GM10266 (cell line): ENCODE measurements at regions not wholly inside any gene's neighbourhood (a gene's known extent, or its start where the extent isn't known, plus 50 kb on each side); places are given as distances from the start of the nearest gene placed in this dataset.

ENCODE experiments used
- DNase-seq: peaks from one replicate; pipeline ENCODE4 v3.0.0; 2012; ENCODE audit errors: extremely low spot score
- TF ChIP-seq, protein P1 (sequence below): IDR thresholded peaks from 2 replicates; pipeline ENCODE4 v1.5.1; 2012; ENCODE audit warnings: mild to moderate bottlenecking, low read depth; ENCODE audit not compliant: control insufficient read depth, insufficient read depth; ENCODE audit errors: missing control alignments

- no peak for DNase-seq
- TF ChIP-seq, protein P1, sequence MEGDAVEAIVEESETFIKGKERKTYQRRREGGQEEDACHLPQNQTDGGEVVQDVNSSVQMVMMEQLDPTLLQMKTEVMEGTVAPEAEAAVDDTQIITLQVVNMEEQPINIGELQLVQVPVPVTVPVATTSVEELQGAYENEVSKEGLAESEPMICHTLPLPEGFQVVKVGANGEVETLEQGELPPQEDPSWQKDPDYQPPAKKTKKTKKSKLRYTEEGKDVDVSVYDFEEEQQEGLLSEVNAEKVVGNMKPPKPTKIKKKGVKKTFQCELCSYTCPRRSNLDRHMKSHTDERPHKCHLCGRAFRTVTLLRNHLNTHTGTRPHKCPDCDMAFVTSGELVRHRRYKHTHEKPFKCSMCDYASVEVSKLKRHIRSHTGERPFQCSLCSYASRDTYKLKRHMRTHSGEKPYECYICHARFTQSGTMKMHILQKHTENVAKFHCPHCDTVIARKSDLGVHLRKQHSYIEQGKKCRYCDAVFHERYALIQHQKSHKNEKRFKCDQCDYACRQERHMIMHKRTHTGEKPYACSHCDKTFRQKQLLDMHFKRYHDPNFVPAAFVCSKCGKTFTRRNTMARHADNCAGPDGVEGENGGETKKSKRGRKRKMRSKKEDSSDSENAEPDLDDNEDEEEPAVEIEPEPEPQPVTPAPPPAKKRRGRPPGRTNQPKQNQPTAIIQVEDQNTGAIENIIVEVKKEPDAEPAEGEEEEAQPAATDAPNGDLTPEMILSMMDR = no peak
These were observed 525.7 kb downstream of the PPARGC1A start for GRCh38 chr4:23364167-23364566.

DNA sequence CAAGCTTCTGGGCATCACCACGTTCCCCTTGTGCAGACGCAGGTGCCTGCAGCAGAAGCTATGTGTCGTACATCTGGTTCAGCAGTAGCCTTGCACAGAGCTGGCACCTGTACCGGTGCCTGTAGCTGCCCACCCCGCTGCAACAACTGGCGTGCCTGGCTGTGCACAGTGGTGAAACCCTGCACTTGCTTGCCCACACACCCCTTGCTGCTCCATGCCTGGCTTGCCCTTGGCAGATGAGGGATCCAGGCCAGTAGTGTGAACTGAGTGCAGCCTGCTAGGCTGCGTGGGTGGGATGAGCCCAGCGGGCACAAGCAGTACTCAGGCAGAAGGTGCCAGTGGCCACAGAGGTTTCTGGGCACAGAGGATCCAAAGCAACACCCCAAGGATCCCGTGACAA is 528.4 kb downstream of the PPARGC1A start:
- TF ChIP-seq, protein P1 = no peak
- no peak for DNase-seq

DNA sequence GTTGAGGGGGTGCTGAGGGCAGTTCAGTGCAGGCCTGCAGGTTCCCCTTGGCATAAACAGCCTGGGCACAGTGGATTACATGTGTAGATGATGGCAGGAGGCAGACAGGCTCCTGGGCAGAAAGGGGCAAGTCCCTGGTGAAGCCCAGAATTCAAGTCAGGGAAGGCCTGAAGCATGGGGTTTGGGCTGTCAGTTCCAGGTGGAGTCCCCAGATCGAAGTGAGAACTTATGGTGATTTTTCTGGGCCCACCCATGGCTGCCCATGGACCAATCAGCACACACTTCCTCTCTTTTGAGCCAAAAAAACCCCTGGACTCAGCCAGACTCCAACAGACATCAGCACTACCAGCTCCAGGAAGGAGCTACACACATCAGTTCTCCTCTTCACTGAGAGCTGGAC is 529.1 kb downstream of the PPARGC1A start:
- TF ChIP-seq, protein P1 = no peak
- no peak for DNase-seq

DNA sequence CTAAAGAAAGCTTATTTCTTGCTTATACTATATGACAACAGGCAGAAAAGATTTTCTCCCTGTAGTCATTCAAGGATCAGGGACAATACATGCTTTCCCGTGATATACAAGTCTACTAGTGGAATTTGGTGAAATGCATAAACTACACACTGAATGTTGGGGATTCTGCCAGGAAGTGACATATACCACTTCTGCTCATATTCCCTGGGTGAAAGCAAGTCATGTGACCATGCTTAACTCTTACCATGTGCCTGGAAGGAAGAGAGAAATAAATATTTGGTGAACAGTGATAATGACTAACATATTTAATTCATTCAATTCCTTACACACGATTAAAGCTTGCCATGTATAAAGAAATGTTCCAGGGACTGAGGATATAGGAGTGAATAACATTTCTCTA is 534.6 kb downstream of the PPARGC1A start:
- no peak for DNase-seq
- TF ChIP-seq, protein P1 = no peak

GRCh38 chr4:23353200-23353599 is 536.6 kb downstream of the PPARGC1A start:
- no peak for DNase-seq
- TF ChIP-seq, protein P1 = no peak

GRCh38 chr4:23348789-23349498 is 540.9 kb downstream of the PPARGC1A start:
- TF ChIP-seq, protein P1 = no peak
- no peak for DNase-seq

DNA sequence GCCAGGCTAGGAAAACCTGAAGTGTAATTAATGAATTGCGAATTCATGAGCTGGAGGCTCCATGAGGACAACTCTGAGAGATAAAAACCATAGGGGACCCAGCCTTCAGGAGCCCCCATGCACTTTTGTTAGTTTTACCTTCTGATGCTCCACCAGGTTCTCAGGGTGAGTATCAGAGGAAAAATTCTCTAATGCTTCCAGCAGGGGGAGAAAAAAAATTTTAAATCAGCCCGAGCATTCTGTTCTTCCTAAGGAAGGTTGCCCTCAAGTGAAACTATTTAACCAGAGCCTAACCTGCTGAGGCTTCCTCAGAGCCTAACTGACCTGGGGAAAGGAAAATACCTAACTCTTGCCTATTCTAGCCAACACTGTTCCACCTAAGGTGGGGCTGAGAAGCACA is 552.6 kb downstream of the PPARGC1A start:
- no peak for DNase-seq
- TF ChIP-seq, protein P1 = no peak
